ENCODE measurements at regions not wholly inside any gene's neighbourhood (a gene's known extent, or its start where the extent isn't known, plus 50 kb on each side); places are given as distances from the start of the nearest gene placed in this dataset.

GRCh38 chr2:239831001-239831731, 194.0 kb downstream of the NDUFA10 start:
- TF ChIP-seq CTCF (conservative IDR thresholded peaks at IDR 0.05 in 1 of 2, IDR thresholded peaks at IDR 0.05 in 1 of 2; ENCODE audit: low read depth in 1 of 2, low read length in 2 of 2) (no peak), EZH2 (IDR thresholded peaks at IDR 0.05; ENCODE audit: low read length, missing control alignments) (no peak)
